Gastroesophageal sphincter (tissue), 4 donors: ENCODE measurements at regions not wholly inside any gene's neighbourhood (a gene's known extent, or its start where the extent isn't known, plus 50 kb on each side); places are given as distances from the start of the nearest gene placed in this dataset.

Experiments used
- ATAC-seq: fragments of 150-250 bp; one replicate; pipeline ENCODE4 v1.9.1; 2016; ENCODE audit warnings: mild to moderate bottlenecking, moderate library complexity
- H3K27ac ChIP-seq, 4 donors: fragments of 200-600 bp; sonication (generic) in 3 of 4; 1 replicate in 3 of 4; 2 replicates in 1 of 4; pipeline ENCODE4 v1.5.1; 2016 to 2019
- H3K27me3 ChIP-seq: fragments of 200-600 bp; sonication (generic); one replicate; pipeline ENCODE4 v1.5.1; 2019
- H3K36me3 ChIP-seq, 2 donors: fragments of 200-600 bp; sonication (generic); one replicate each; pipeline ENCODE4 v1.5.1; 2019; ENCODE audit warnings: control low read depth in 1 of 2
- H3K4me1 ChIP-seq, 3 donors: fragments of 200-600 bp; sonication (generic); 1 replicate in 2 of 3; 2 replicates in 1 of 3; pipeline ENCODE4 v1.5.1; 2016 to 2019; ENCODE audit warnings: control low read depth in 2 of 3
- H3K4me3 ChIP-seq, 2 donors: fragments of 200-600 bp; sonication (generic); one replicate each; pipeline ENCODE4 v1.5.1; 2019; ENCODE audit warnings: mild to moderate bottlenecking in 1 of 2, moderate library complexity in 1 of 2
- H3K9me3 ChIP-seq, 3 donors: fragments of 200-600 bp; sonication (generic); one replicate each; pipeline ENCODE4 v1.5.1; 2017 to 2019; ENCODE audit warnings: control low read depth in 2 of 3
- CTCF ChIP-seq, 4 experiments: fragments of 200-600 bp in 2 of 4; fragments of 450-650 bp in 2 of 4; sonication (generic) in 1 of 4; IDR thresholded peaks; one replicate each; pipeline ENCODE4 v1.5.1; 2017 to 2019; ENCODE audit warnings: antibody characterized with exemption in 4 of 4, mild to moderate bottlenecking in 2 of 4, moderate library complexity in 2 of 4
- EP300 ChIP-seq: sonication (generic); formaldehyde crosslinking; IDR thresholded peaks from one replicate; pipeline ENCODE4 v1.6.1; 2017; ENCODE audit warnings: antibody characterized with exemption, mild to moderate bottlenecking
- POLR2A ChIP-seq, 2 donors: fragments of 450-650 bp; IDR thresholded peaks; one replicate each; pipeline ENCODE4 v1.6.1; 2017; ENCODE audit warnings: antibody characterized with exemption in 2 of 2, mild to moderate bottlenecking in 2 of 2, moderate library complexity in 1 of 2
- POLR2AphosphoS5 ChIP-seq: sonication (generic); formaldehyde crosslinking; IDR thresholded peaks from one replicate; pipeline ENCODE4 v1.6.1; 2017; ENCODE audit warnings: antibody characterized with exemption
- WGBS, 2 donors: methylation state at CpG; one replicate each; pipeline ENCODE4 v1.1.5; 2018; ENCODE audit warnings: low coverage in 1 of 2; 5-methylcytosine and 5-hydroxymethylcytosine counted together

DNA sequence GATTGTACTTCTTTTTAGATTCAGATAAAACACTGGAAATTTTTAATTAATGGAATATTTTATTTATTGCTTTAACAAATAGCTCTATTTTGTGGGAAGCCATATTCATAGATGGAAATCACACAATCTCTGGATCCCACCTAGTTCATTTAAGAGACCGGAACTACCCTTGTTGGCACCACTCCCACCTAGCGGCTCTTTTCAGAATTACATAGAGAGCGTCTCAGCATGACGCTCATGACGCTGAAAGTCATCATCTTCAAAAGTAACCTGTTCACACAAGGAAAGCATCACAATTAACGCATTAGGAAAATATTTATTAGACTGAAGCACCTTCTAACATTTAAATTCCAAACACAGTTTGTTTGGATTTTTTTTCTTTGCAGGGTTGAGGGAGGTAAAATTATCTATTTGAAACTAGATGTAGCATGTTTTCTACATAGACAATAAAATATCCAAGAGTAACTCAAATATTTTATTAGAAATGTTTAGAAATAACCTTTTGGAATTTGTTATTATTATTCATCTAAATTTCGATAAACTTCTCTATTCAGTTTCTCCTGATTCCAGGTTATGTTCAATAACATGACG, 214.9 kb upstream of the ARRDC4 start:
- no peak for ATAC-seq
- Histone ChIP-seq H3K4me3 (no peak overlapping the region), H3K4me1 (peaks cover 0 to 8% (median 0%) of the 10 kb centered on the region in 3 donors), H3K36me3 (no peaks in the 10 kb centered on the region), H3K9me3 (no peaks in the 10 kb centered on the region), H3K27ac (no peak overlapping the region), H3K27me3 (no peaks in the 10 kb centered on the region)
- TF ChIP-seq CTCF (IDR thresholded peaks at IDR 0.05) = peak; percentile 22 to 44 (median 30)
- TF ChIP-seq EP300 = no peak
- 75 to 94% methylated on average over 3 to 8 of the region's 8 CpGs for WGBS, 2 donors

DNA sequence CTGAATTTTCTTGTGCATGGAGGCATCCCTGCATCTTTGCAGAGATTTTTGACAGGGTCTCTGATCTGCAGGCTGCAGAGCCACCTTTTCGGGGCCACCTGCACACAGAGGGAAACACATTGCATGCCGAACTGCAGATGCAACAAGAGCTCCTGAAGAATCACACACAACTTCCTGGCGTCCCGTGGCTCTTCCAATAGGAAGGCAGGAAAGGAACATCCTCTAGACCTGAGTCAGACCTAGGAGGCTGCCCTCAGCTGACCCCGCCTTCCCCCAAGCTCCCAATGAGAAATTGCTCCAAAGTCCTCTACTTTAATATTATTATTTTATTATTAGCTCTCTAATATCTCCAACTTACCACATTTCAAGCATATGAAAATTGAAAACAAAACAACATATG, 213.2 kb upstream of the ARRDC4 start:
- Histone ChIP-seq H3K27me3 (no peaks in the 10 kb centered on the region), H3K4me3 (no peak overlapping the region), H3K36me3 (no peaks in the 10 kb centered on the region), H3K27ac (no peak overlapping the region), H3K4me1 (peaks cover 0 to 8% (median 0%) of the 10 kb centered on the region in 3 donors), H3K9me3 (no peaks in the 10 kb centered on the region)
- 90 to 100% methylated on average over 1 to 2 of the region's 5 CpGs for WGBS, 2 donors
- no peak for TF ChIP-seq CTCF (IDR thresholded peaks at IDR 0.05)
- TF ChIP-seq EP300 = no peak
- no peak for ATAC-seq

DNA sequence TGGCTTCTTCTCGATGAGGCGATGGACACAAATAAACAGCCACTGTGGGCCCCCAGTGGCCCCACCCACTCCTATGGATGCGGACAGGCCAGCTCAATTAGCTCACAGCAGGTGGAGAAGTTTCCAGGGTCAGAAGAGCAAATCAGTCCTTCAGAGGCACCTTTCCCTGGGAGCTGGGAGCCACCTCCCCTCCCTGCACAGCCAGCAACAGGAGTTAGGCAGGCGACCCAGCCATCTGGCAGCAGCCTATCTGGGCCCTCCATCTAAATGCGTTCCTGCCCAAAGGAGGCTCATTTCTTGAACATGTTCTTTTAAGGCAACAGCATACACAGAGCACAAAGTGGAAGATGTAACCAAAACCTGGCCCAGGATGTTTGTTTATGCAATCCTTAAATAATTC, 211.9 kb upstream of the ARRDC4 start:
- WGBS, 2 donors = 84 to 86% methylated on average over 3 to 5 of the region's 5 CpGs
- no peaks in the 10 kb centered on the region for H3K9me3 ChIP-seq
- ATAC-seq = no peak
- peaks cover 0 to 9% (median 0%) of the 10 kb centered on the region in 3 donors for H3K4me1 ChIP-seq
- H3K36me3 ChIP-seq = no peaks in the 10 kb centered on the region
- H3K4me3 ChIP-seq = no peak overlapping the region
- H3K27me3 ChIP-seq = no peaks in the 10 kb centered on the region
- no peak for TF ChIP-seq EP300
- no peak for TF ChIP-seq POLR2AphosphoS5
- TF ChIP-seq POLR2A (IDR thresholded peaks at IDR 0.05) = no peak
- TF ChIP-seq CTCF (IDR thresholded peaks at IDR 0.05) = no peak
- H3K27ac ChIP-seq = peak overlapping the region in 3 of 4 donors; percentile 1 to 61 (median 53)

- Histone ChIP-seq H3K27ac (no peak overlapping the region), H3K27me3 (no peaks in the 10 kb centered on the region), H3K9me3 (no peaks in the 10 kb centered on the region), H3K4me3 (no peak overlapping the region), H3K36me3 (no peaks in the 10 kb centered on the region), H3K4me1 (peaks cover 0 to 20% (median 0%) of the 10 kb centered on the region in 3 donors)
- TF ChIP-seq POLR2AphosphoS5 (no peak), CTCF (IDR thresholded peaks at IDR 0.05) (no peak), POLR2A (IDR thresholded peaks at IDR 0.05) (no peak), EP300 (no peak)
- WGBS, 2 donors = 61 to 68% methylated on average over 4 to 6 of the region's 7 CpGs
- ATAC-seq = no peak
These were observed 210.4 kb upstream of the ARRDC4 start for GRCh38 chr15:97750060-97750459.

DNA sequence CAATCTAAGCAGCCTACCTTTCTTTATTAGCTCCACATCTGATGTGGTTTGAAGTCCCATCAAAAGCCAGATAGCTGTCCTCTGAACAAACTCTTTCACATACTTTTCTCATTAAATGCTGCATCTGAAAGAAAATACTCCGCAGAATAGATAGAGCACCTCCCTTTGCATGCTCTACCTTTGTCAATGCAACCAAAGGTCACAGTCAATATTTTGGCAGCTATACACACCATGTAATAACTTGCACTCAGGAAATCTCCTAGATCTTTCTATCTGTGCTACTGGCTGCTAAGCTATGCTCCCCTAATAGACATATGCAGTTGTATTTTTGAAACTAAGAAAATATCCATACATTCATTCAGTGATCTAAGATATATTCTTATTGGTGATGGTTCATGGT, 204.8 kb upstream of the ARRDC4 start:
- 90 to 100% methylated on average over 1 of the region's 1 CpG for WGBS, 2 donors
- H3K4me1 ChIP-seq = peaks cover 0 to 17% (median 1%) of the 10 kb centered on the region in 3 donors
- TF ChIP-seq CTCF (IDR thresholded peaks at IDR 0.05) = no peak
- no peak for TF ChIP-seq POLR2A (IDR thresholded peaks at IDR 0.05)
- no peak for TF ChIP-seq POLR2AphosphoS5
- TF ChIP-seq EP300 = no peak
- H3K4me3 ChIP-seq = no peak overlapping the region
- no peaks in the 10 kb centered on the region for H3K36me3 ChIP-seq
- no peaks in the 10 kb centered on the region for H3K27me3 ChIP-seq
- no peak for ATAC-seq
- no peaks in the 10 kb centered on the region for H3K9me3 ChIP-seq
- H3K27ac ChIP-seq = no peak overlapping the region
